GM21423 (cell line): ENCODE measurements at regions not wholly inside any gene's neighbourhood (a gene's known extent, or its start where the extent isn't known, plus 50 kb on each side); places are given as distances from the start of the nearest gene placed in this dataset.
"Not testable (repeated sequence)": the region's sequence is repeated elsewhere in the genome, so short reads cannot be mapped to it uniquely, and the experiment has no call there.

ENCODE experiments used
- ATAC-seq: cut with Tn5 transposase; IDR thresholded peaks from one replicate; pipeline ENCODE4 v1.9.1; 2021; ENCODE audit warnings: mild to moderate bottlenecking, moderate library complexity; ENCODE audit not compliant: unreplicated experiment

GRCh38 chr14:106522118-106522517, 995.7 kb downstream of the TMEM121 start:
- ATAC-seq = not testable (repeated sequence)

GRCh38 chr14:106522990-106523389, 996.6 kb downstream of the TMEM121 start:
- ATAC-seq = no peak

- ATAC-seq = no peak
Measured at GRCh38 chr14:106528717-106529116, 1002.3 kb downstream of the TMEM121 start.

GRCh38 chr14:106530031-106530422, 1003.6 kb downstream of the TMEM121 start:
- ATAC-seq = no peak

- peak; percentile 63 for ATAC-seq
Measured at GRCh38 chr14:106530423-106531107, 1004.2 kb downstream of the TMEM121 start.

- ATAC-seq = not testable (repeated sequence)
Measured at GRCh38 chr14:106537597-106537996, 1011.2 kb downstream of the TMEM121 start.

GRCh38 chr14:106538201-106538600, 1011.8 kb downstream of the TMEM121 start:
- ATAC-seq = no peak

GRCh38 chr14:106547735-106548434, 1021.5 kb downstream of the TMEM121 start:
- no peak for ATAC-seq

- ATAC-seq = no peak
Measured at GRCh38 chr14:106549064-106549463, 1022.7 kb downstream of the TMEM121 start.

- no peak for ATAC-seq
Measured at GRCh38 chr14:106551265-106551664, 1024.9 kb downstream of the TMEM121 start.

- not testable (repeated sequence) for ATAC-seq
Measured at GRCh38 chr14:106556211-106556610, 1029.8 kb downstream of the TMEM121 start.

GRCh38 chr14:106556665-106557289, 1030.4 kb downstream of the TMEM121 start:
- no peak for ATAC-seq

GRCh38 chr14:106562451-106562850, 1036.1 kb downstream of the TMEM121 start:
- no peak for ATAC-seq

- no peak for ATAC-seq
Measured at GRCh38 chr14:106564058-106564643, 1037.8 kb downstream of the TMEM121 start.

- ATAC-seq = no peak
Measured at GRCh38 chr14:106578481-106578880, 1052.1 kb downstream of the TMEM121 start.

- ATAC-seq = no peak
Measured at GRCh38 chr14:106579084-106579483, 1052.7 kb downstream of the TMEM121 start.

GRCh38 chr14:106585692-106586091, 1059.3 kb downstream of the TMEM121 start:
- ATAC-seq = no peak

- ATAC-seq = peak; percentile 64
Measured at GRCh38 chr14:106586098-106586704, 1059.8 kb downstream of the TMEM121 start.

- not testable (repeated sequence) for ATAC-seq
Measured at GRCh38 chr14:106591539-106591938, 1065.2 kb downstream of the TMEM121 start.

GRCh38 chr14:106592115-106592852, 1065.9 kb downstream of the TMEM121 start:
- ATAC-seq = not testable (repeated sequence)
